HCT116 (cell line): ENCODE measurements at regions not wholly inside any gene's neighbourhood (a gene's known extent, or its start where the extent isn't known, plus 50 kb on each side); places are given as distances from the start of the nearest gene placed in this dataset.

Source experiments
- ATAC-seq: fragments of 200-7000 bp; cut with Tn5 transposase; 2 replicates; pipeline ENCODE4 v1.9.1; 2020; ENCODE audit warnings: mild to moderate bottlenecking, moderate library complexity
- BruUV-seq: library from RNA; stranded (reverse); fragments of 400-500 nt; replicated peaks from 2 replicates; lab custom pipeline; 2021; lab: Mats Ljungman, UMichigan
- CTCF ChIA-PET: fragments of 300-600 bp; sonication (Branson Sonifier 250); formaldehyde crosslinking; loops from one replicate; lab custom pipeline; 2021; ENCODE audit warnings: antibody characterized with exemption; lab: Charles Lee
- POLR2A ChIA-PET: fragments of 300-600, 350-600 bp; sonication (Branson Sonifier 250); formaldehyde crosslinking; loops from one replicate; lab custom pipeline; 2021; ENCODE audit warnings: antibody characterized with exemption; lab: Charles Lee
- RAD21 ChIA-PET, 2 experiments: fragments of 300-600 bp; sonication (Branson Sonifier 250); formaldehyde crosslinking; loops; one replicate each; lab custom pipeline; 2023; ENCODE audit warnings: low total read pairs in 2 of 2; ENCODE audit not compliant: uncharacterized antibody in 2 of 2, unreplicated experiment in 2 of 2, low non-redundant PET in 1 of 2; lab: Charles Lee
- DNase-seq: peaks from one replicate; pipeline ENCODE4 v3.0.0-alpha.2; 2010; ENCODE audit warnings: low read depth, low spot score
- H2AFZ ChIP-seq: fragments of 200-600 bp; shearing (Covaris generic), sonication (generic); 2 replicates; pipeline ENCODE4 v1.6.1; 2017; ENCODE audit warnings: low read depth, mixed run types, mixed read lengths, antibody characterized with exemption, low read length; ENCODE audit not compliant: poor library complexity, severe bottlenecking
- H3K27ac ChIP-seq: 2 replicates; pipeline ENCODE4 v1.5.1; 2012; ENCODE audit warnings: low read depth, low read length
- H3K27me3 ChIP-seq: fragments of 200-600 bp; sonication (generic); 2 replicates; pipeline ENCODE4 v1.6.1; 2016; ENCODE audit warnings: mixed run types, low read length, mixed read lengths; ENCODE audit not compliant: insufficient read depth
- H3K36me3 ChIP-seq, 2 experiments: fragments of 200-500 bp in 1 of 2; fragments of 200-600 bp in 1 of 2; sonication (Bioruptor generic) in 1 of 2; sonication (generic) in 1 of 2; 2 replicates each; pipeline versions ENCODE4 v1.5.1 to v1.6.1; 2014 to 2016; ENCODE audit warnings: low read length in 2 of 2, inconsistent platforms in 1 of 2, mixed read lengths in 1 of 2, mixed run types in 1 of 2; ENCODE audit not compliant: insufficient read depth in 2 of 2, control insufficient read depth in 1 of 2
- H3K4me1 ChIP-seq, 2 experiments: fragments of 200-600 bp in 1 of 2; sonication (generic) in 1 of 2; 2 replicates each; pipeline versions ENCODE4 v1.5.1 to v1.6.1; 2012 to 2017; ENCODE audit warnings: low read length in 2 of 2, inconsistent platforms in 1 of 2, mild to moderate bottlenecking in 1 of 2, mixed read lengths in 1 of 2, mixed run types in 1 of 2, moderate library complexity in 1 of 2; ENCODE audit not compliant: insufficient read depth in 2 of 2, control insufficient read depth in 1 of 2
- H3K4me2 ChIP-seq: fragments of 200-600 bp; sonication (generic); 2 replicates; pipeline ENCODE4 v1.6.1; 2017; ENCODE audit warnings: mixed run types, low read length, mixed read lengths
- H3K4me3 ChIP-seq, 2 experiments: fragments of 200-600 bp in 1 of 2; sonication (generic) in 1 of 2; replicated peaks in 1 of 2; 2 replicates each; pipeline ENCODE4 v1.5.1; 2011 to 2016; ENCODE audit warnings: low read length in 2 of 2, control low read depth in 1 of 2, low read depth in 1 of 2, mild to moderate bottlenecking in 1 of 2, mixed read lengths in 1 of 2, mixed run types in 1 of 2
- H3K79me2 ChIP-seq: fragments of 200-600 bp; sonication (generic); 2 replicates; pipeline ENCODE4 v1.6.1; 2017; ENCODE audit warnings: mild to moderate bottlenecking, mixed run types, low read length, moderate library complexity, mixed read lengths; ENCODE audit not compliant: insufficient read depth
- H3K9ac ChIP-seq: fragments of 200-600 bp; sonication (generic); 2 replicates; pipeline ENCODE4 v1.6.1; 2016; ENCODE audit warnings: low read length, mixed read lengths
- H3K9me2 ChIP-seq: fragments of 200-600 bp; sonication (generic), shearing (Covaris generic); 2 replicates; pipeline ENCODE4 v1.6.1; 2017; ENCODE audit warnings: mixed run types, mild to moderate bottlenecking, moderate library complexity; ENCODE audit not compliant: insufficient read depth
- H3K9me3 ChIP-seq, 2 experiments: fragments of 200-500 bp in 1 of 2; fragments of 200-600 bp in 1 of 2; sonication (Bioruptor generic) in 1 of 2; sonication (generic) in 1 of 2; 2 replicates each; pipeline ENCODE4 v1.6.1; 2014 to 2017; ENCODE audit warnings: low read length in 2 of 2, mixed read lengths in 2 of 2, inconsistent platforms in 1 of 2, low read depth in 1 of 2, mild to moderate bottlenecking in 1 of 2, mixed run types in 1 of 2, moderate library complexity in 1 of 2; ENCODE audit not compliant: control insufficient read depth in 1 of 2, insufficient read depth in 1 of 2
- H4K20me1 ChIP-seq: fragments of 200-600 bp; sonication (generic), shearing (Covaris generic); 2 replicates; pipeline ENCODE4 v1.6.1; 2017; ENCODE audit warnings: mixed run types, mild to moderate bottlenecking, moderate library complexity; ENCODE audit not compliant: insufficient read depth
- ATF3 ChIP-seq: IDR thresholded peaks from 2 replicates; pipeline ENCODE4 v1.6.1; 2012
- CBX3 ChIP-seq: IDR thresholded peaks from 2 replicates; pipeline ENCODE4 v1.6.1; 2012; ENCODE audit warnings: low read depth
- CEBPB ChIP-seq: IDR thresholded peaks from 2 replicates; pipeline ENCODE4 v1.6.1; 2012; ENCODE audit warnings: low read depth
- EGR1 ChIP-seq: IDR thresholded peaks from 2 replicates; pipeline ENCODE4 v1.6.1; 2012; ENCODE audit warnings: low read depth
- ELF1 ChIP-seq: IDR thresholded peaks from 2 replicates; pipeline ENCODE4 v1.6.1; 2012; ENCODE audit warnings: low read depth, borderline replicate concordance
- EZH2 ChIP-seq: fragments of 200-600 bp; sonication (generic); IDR thresholded peaks from 2 replicates; pipeline ENCODE4 v1.6.1; 2017; ENCODE audit warnings: antibody characterized with exemption, mixed run types
- EZH2phosphoT487 ChIP-seq: fragments of 200-600 bp; IDR thresholded peaks from 2 replicates; pipeline ENCODE4 v1.6.1; 2018; ENCODE audit warnings: antibody characterized with exemption, borderline replicate concordance
- FOSL1 ChIP-seq: IDR thresholded peaks from 2 replicates; pipeline ENCODE4 v1.6.1; 2012; ENCODE audit warnings: low read depth
- POLR2A ChIP-seq: IDR thresholded peaks from 2 replicates; pipeline ENCODE4 v1.7.0; 2011; ENCODE audit warnings: borderline replicate concordance; ENCODE audit not compliant: insufficient read depth, insufficient read length; ENCODE audit errors: extremely low read depth
- RAD21 ChIP-seq: IDR thresholded peaks from 2 replicates; pipeline ENCODE4 v1.6.1; 2012; ENCODE audit warnings: low read depth, mild to moderate bottlenecking
- SP1 ChIP-seq: IDR thresholded peaks from 2 replicates; pipeline ENCODE4 v1.6.1; 2012; ENCODE audit warnings: low read depth
- SRF ChIP-seq: IDR thresholded peaks from 2 replicates; pipeline ENCODE4 v1.6.1; 2012; ENCODE audit warnings: low read depth
- TCF7L2 ChIP-seq: IDR thresholded peaks from 2 replicates; pipeline ENCODE4 v1.7.0; 2011; ENCODE audit warnings: borderline replicate concordance, inconsistent platforms; ENCODE audit not compliant: insufficient read depth, insufficient read length; ENCODE audit errors: extremely low read depth
- YY1 ChIP-seq: IDR thresholded peaks from 2 replicates; pipeline ENCODE4 v1.6.1; 2011; ENCODE audit warnings: low read length, low read depth, moderate library complexity, mild to moderate bottlenecking; ENCODE audit not compliant: insufficient replicate concordance; ENCODE audit errors: extremely low read depth
- ZFX ChIP-seq: fragments of 450-650 bp; IDR thresholded peaks from 2 replicates; pipeline ENCODE4 v1.6.1; 2017
- intact Hi-C: fragments of 100-400 bp; cut with micrococcal nuclease; formaldehyde crosslinking; loops from 2 replicates; pipeline ENCODE4 v1.10.0; 2022
- TF ChIP-seq, protein P1 (sequence below): IDR thresholded peaks from 2 replicates; pipeline ENCODE4 v1.6.1; 2011; ENCODE audit warnings: mild to moderate bottlenecking, low read length, moderate library complexity; ENCODE audit not compliant: insufficient replicate concordance; ENCODE audit errors: extremely low read depth
- TF ChIP-seq, protein P2 (sequence below): IDR thresholded peaks from 2 replicates; pipeline ENCODE4 v1.6.1; 2012; ENCODE audit warnings: low read depth

GRCh38 chr3:176415661-176416295 lies 781.5 kb downstream of the TBL1XR1 start:
- H3K36me3 ChIP-seq = no peaks in the 10 kb centered on the region
- POLR2A ChIA-PET = no interaction called here
- peak overlapping the region; percentile 25 for H2AFZ ChIP-seq
- no peak overlapping the region for H3K4me3 ChIP-seq
- TF ChIP-seq YY1 = no peak
- no peak for TF ChIP-seq EZH2
- no peak for TF ChIP-seq EGR1
- TF ChIP-seq FOSL1 = no peak
- H3K4me2 ChIP-seq = no peak overlapping the region
- H3K9ac ChIP-seq = no peak overlapping the region
- CTCF ChIA-PET = no interaction called here
- H3K27ac ChIP-seq = no peak overlapping the region
- H4K20me1 ChIP-seq = no peaks in the 10 kb centered on the region
- H3K27me3 ChIP-seq = no peaks in the 10 kb centered on the region
- H3K79me2 ChIP-seq = no peaks in the 10 kb centered on the region
- no peaks in the 10 kb centered on the region for H3K9me3 ChIP-seq
- BruUV-seq = no TSS peak
- ATAC-seq (no peak), DNase-seq (no peak)
- H3K4me1 ChIP-seq = no peaks in the 10 kb centered on the region
- no peaks in the 10 kb centered on the region for H3K9me2 ChIP-seq
- intact Hi-C loops = no loop called here
- RAD21 ChIA-PET = no interaction called here

DNA sequence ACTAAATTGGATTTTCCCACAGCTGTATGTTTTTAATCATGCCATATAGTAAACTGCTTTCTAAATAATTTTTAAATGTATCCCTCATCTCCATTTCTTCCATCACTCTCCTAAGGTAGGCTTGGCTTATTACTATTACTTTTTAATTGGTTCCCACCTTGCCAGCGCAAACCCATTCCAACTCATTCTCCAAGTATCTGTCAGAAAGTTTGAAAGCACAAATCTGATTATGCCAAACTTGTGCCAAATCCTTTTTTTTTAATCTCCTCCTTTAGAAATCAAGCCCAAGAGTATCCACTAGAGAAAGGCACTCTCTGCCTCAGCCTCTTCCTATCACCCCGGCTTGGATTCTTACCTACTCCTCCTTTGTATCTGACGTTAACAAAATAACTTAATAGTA lies 784.5 kb downstream of the TBL1XR1 start:
- no peaks in the 10 kb centered on the region for H3K79me2 ChIP-seq
- H3K27me3 ChIP-seq = no peaks in the 10 kb centered on the region
- H3K4me3 ChIP-seq = no peak overlapping the region
- ChIA-PET CTCF (no interaction called here), RAD21 (no interaction called here), POLR2A (no interaction called here)
- H4K20me1 ChIP-seq = no peaks in the 10 kb centered on the region
- H3K9ac ChIP-seq = no peak overlapping the region
- H3K36me3 ChIP-seq = no peaks in the 10 kb centered on the region
- DNase-seq (no peak), ATAC-seq (no peak)
- no peaks in the 10 kb centered on the region for H3K9me3 ChIP-seq
- H3K27ac ChIP-seq = no peak overlapping the region
- no peak overlapping the region for H3K4me2 ChIP-seq
- no peaks in the 10 kb centered on the region for H3K9me2 ChIP-seq
- BruUV-seq = no TSS peak
- intact Hi-C loops = no loop called here
- no peak overlapping the region for H2AFZ ChIP-seq
- H3K4me1 ChIP-seq = no peaks in the 10 kb centered on the region
- TF ChIP-seq TCF7L2 (no peak), RAD21 (no peak), ZFX (no peak), CBX3 (no peak), SRF (no peak), CEBPB (no peak), POLR2A (no peak), SP1 (no peak), EZH2phosphoT487 (no peak), ATF3 (no peak), ELF1 (no peak), EZH2 (no peak)
- TF ChIP-seq, protein P1, sequence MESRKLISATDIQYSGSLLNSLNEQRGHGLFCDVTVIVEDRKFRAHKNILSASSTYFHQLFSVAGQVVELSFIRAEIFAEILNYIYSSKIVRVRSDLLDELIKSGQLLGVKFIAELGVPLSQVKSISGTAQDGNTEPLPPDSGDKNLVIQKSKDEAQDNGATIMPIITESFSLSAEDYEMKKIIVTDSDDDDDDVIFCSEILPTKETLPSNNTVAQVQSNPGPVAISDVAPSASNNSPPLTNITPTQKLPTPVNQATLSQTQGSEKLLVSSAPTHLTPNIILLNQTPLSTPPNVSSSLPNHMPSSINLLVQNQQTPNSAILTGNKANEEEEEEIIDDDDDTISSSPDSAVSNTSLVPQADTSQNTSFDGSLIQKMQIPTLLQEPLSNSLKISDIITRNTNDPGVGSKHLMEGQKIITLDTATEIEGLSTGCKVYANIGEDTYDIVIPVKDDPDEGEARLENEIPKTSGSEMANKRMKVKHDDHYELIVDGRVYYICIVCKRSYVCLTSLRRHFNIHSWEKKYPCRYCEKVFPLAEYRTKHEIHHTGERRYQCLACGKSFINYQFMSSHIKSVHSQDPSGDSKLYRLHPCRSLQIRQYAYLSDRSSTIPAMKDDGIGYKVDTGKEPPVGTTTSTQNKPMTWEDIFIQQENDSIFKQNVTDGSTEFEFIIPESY = no peak
- TF ChIP-seq, protein P2, sequence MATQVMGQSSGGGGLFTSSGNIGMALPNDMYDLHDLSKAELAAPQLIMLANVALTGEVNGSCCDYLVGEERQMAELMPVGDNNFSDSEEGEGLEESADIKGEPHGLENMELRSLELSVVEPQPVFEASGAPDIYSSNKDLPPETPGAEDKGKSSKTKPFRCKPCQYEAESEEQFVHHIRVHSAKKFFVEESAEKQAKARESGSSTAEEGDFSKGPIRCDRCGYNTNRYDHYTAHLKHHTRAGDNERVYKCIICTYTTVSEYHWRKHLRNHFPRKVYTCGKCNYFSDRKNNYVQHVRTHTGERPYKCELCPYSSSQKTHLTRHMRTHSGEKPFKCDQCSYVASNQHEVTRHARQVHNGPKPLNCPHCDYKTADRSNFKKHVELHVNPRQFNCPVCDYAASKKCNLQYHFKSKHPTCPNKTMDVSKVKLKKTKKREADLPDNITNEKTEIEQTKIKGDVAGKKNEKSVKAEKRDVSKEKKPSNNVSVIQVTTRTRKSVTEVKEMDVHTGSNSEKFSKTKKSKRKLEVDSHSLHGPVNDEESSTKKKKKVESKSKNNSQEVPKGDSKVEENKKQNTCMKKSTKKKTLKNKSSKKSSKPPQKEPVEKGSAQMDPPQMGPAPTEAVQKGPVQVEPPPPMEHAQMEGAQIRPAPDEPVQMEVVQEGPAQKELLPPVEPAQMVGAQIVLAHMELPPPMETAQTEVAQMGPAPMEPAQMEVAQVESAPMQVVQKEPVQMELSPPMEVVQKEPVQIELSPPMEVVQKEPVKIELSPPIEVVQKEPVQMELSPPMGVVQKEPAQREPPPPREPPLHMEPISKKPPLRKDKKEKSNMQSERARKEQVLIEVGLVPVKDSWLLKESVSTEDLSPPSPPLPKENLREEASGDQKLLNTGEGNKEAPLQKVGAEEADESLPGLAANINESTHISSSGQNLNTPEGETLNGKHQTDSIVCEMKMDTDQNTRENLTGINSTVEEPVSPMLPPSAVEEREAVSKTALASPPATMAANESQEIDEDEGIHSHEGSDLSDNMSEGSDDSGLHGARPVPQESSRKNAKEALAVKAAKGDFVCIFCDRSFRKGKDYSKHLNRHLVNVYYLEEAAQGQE = no peak
